HG03139 (cell line): ENCODE measurements at regions not wholly inside any gene's neighbourhood (a gene's known extent, or its start where the extent isn't known, plus 50 kb on each side); places are given as distances from the start of the nearest gene placed in this dataset.

ENCODE experiments used
- ATAC-seq: cut with Tn5 transposase; IDR thresholded peaks from one replicate; pipeline ENCODE4 v1.9.1; 2021; ENCODE audit not compliant: unreplicated experiment

DNA sequence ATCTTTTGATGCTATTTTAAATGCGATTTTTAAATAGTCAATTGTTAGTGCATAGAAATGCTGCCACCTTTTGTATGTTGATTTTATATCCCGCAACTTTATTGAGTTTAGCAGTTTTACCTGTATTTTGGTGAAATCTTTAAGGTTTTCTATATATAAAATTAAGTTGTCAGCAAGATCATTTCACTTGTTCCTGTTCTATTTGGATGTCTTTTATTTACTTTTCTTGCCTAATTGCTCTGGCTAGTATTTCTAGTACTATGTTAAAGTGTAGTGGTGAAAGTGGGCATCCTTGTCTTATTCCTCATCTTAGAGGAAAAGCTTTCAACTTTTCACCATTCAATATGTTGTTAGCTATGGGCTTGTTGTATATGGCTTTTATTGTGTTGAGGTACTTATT is 813.3 kb upstream of the CELF2 start:
- no peak for ATAC-seq

DNA sequence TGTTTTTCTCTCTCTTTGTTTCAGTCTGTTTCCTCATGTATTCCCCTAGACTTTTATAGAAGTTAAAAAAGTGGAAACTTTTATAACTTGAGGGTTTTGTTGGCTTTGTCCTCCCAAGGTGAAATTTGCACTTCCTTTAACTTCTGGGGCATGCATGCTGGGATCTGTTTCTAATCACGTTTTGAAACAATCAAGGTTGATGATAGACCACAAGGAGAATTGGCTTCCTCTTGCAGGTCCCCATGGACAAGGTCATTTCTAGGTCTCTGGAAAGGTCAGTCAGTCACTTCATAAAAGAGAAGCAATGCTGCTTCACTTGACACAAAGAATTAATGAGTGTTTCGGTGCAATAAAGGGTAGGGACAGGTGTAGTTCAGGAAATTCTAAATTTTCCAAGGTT is 811.8 kb upstream of the CELF2 start:
- no peak for ATAC-seq

GRCh38 chr10:10207538-10207937 is 810.1 kb upstream of the CELF2 start:
- ATAC-seq: no peak

DNA sequence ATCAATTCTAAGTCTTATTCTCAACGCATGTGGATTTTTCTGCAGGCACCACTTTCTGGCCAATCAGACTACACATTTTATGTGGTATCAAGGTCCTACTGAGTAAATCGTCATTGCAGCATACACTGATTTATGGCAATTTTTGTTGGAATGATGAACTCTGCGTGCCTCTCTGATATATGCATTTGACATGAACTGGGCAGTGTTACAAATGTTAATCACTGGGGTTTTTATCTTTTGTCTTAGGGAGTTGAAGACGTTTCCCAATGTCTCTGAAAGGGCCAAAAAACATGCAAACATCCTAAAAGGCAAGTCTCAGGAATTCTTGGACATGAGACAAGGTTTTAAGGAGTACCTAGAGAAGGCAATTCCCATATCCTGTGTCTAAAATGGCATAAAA is 809.5 kb upstream of the CELF2 start:
- no peak for ATAC-seq

GRCh38 chr10:10209167-10209566 is 808.5 kb upstream of the CELF2 start:
- ATAC-seq: peak; percentile 65

DNA sequence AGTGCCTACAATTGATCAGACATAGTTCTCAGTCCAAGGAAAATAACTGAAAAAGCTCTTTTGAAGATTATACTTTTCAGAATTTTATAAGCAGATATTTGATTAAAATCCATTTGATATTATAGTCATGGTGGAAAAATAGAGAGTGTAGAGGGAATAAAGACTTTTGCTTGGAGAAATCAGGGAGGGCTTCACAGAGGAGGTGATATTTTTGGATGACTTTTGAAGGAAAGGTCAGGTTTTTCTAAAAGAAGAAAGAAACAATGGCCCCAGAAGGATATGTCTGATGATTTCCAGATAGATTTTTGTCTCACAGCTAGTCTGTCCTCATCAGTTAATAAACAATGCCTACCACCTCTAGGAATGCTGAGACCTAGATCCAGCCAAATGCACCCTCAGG is 806.3 kb upstream of the CELF2 start:
- ATAC-seq: no peak

DNA sequence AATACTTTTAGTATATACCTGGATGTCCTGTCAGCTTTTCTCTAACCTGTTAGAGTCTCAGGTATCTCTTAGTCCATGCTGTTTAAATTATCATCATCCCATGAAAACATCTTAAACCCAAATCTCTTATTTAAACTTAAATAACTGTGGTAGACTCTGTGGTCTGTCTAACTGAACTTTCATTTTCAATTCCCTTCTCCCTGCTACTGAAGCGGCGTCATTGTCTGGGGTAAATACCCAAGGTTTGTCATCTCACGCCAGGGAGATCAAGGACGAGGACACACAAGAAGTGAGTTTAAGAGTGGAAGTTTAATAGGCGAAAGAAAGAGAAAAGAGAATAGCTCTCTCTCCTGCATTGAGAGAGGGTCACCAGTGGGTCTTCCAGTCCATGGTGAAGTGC is 804.4 kb upstream of the CELF2 start:
- ATAC-seq: no peak

- ATAC-seq: no peak
Observed at GRCh38 chr10:10222304-10222841, 795.3 kb upstream of the CELF2 start.

- no peak for ATAC-seq
Observed at GRCh38 chr10:10223131-10223530, 794.5 kb upstream of the CELF2 start.

DNA sequence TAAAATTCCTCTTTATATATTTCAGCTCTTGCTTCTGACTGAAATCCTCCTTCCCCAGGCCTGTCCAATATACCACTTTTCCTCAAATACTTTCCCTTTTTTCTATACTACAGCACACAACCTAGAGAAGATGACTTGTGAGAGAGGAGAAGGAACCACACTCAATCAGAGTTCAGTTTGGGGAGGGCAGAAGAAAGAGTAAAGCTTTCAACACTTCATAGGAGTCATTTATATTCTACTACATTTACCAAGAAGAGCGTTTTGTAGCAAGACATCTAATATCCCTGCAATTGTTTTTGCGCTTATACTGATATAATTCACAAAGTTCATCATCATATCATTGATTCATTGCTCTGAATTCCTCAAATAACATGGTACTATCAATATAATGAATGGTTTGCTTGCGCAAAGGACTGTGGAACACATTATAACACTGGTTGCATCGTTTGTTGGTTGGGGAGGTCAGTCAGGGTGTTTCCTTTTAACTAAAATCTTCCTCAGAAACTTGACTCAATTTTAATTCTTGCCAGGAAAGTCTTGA is 792.5 kb upstream of the CELF2 start:
- no peak for ATAC-seq

GRCh38 chr10:10233229-10233628 is 784.4 kb upstream of the CELF2 start:
- ATAC-seq: no peak

DNA sequence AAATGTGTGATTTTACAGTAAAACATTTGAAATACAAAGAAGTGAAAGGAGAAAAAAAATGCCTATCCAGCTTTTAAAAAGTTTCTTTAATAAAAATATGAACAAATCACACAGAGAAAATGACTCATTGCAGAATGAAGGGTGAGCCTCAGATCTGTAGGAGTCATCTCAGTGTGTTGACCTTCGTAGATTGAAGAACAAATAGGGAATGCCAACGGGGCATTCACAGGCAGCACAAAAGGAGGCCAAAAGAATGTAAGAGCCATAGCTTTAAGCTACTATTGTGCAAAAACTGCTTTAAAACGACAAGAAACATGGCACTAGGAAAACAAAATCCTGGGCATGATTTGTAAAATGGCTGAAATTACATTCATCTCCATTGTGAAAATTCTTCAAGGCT is 782.7 kb upstream of the CELF2 start:
- ATAC-seq: no peak

DNA sequence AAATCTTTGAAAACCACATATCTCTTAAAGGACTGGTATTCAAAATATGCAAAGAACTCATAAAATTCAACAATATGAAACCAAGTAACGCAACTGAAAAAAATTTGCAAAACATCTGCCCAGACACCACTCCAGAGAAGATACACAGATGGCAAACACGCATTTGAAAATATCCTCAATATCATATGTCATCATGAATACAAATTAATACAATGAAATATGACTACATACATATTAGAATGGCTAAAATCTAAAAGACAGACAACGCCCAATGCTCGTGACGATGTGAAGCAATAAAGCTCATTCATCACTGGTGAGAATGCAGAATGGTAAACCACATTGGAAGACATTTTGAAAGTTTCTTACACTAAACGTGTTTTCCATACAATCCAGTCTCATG is 770.1 kb upstream of the CELF2 start:
- ATAC-seq: no peak

- no peak for ATAC-seq
Observed at GRCh38 chr10:10256860-10257259, 760.8 kb upstream of the CELF2 start.

DNA sequence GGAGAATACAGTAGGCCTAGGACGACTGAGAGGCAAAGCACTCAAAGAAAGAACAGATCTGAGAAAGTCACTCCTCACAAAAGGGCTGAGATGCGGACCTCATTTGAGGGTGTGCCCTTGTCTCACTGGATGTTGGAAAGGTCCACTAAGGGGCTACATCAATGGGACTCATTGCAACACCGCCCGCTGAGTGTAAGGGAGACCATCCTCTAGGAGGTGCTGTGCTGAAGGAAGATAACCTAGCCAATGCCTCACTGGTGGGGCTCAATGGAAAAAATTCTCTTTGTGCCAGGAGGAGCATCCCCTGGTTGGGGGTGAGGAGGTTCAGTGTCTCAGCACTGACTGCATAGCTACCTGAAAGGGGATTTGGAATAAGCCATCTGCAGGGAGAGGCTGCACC is 758.7 kb upstream of the CELF2 start:
- ATAC-seq: no peak

GRCh38 chr10:10270126-10271050 is 747.3 kb upstream of the CELF2 start:
- ATAC-seq: no peak

GRCh38 chr10:10271639-10272192 is 746.0 kb upstream of the CELF2 start:
- no peak for ATAC-seq

GRCh38 chr10:10273661-10274060 is 744.0 kb upstream of the CELF2 start:
- no peak for ATAC-seq

DNA sequence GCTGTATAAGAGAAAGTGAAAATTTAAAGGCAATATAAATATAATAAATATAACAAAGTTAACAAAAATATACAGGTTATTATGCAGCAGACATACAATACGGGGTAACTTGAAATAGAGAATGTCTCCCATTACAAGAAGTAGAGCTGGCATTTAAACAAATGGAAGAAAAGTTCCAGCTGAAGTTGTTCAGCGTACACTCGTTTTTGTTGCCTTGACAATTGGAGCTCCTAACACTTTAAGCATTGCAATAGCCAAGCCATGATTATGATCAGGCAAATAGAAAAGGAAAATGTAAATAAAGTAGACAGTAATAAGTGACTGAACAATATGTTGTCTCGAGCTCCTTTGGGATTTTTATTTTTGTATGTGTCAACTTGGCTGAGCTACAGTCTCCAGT is 737.8 kb upstream of the CELF2 start:
- ATAC-seq: no peak

GRCh38 chr10:10292501-10292900 is 725.2 kb upstream of the CELF2 start:
- ATAC-seq: no peak

DNA sequence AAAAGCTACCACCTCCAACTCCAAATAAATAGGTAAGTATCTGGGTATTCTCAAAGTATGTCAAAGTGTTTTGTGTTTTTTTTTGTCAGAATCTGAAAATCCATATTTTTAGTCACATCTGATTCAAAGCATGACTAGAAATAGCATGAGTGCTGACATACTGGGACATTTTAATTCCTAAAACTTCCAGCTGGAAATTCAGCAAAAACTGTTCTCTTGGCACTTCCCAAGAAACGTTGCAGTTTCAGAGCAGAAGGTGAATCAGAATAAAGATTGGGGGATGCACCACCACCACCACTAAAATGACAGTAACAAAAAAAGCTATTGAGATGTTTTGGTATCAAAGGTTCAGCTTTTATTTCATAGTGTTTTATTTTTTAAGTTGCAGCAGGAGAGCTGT is 724.6 kb upstream of the CELF2 start:
- ATAC-seq: no peak

GRCh38 chr10:10293481-10293951 is 724.2 kb upstream of the CELF2 start:
- ATAC-seq: no peak
